Mesothelial cell of epicardium (in vitro differentiated cells): ENCODE measurements at regions not wholly inside any gene's neighbourhood (a gene's known extent, or its start where the extent isn't known, plus 50 kb on each side); places are given as distances from the start of the nearest gene placed in this dataset.

Experiments
- DNase-seq, 2 experiments: peaks; one replicate each; pipeline ENCODE4 v3.0.0; 2021; ENCODE audit warnings: low spot score in 2 of 2; ENCODE audit not compliant: unreplicated experiment in 2 of 2
- H3K27ac Mint-ChIP-seq: 2 replicates; pipeline ENCODE4 v1.8.0; 2021; ENCODE audit warnings: mixed read lengths
- H3K27me3 Mint-ChIP-seq: 2 replicates; pipeline ENCODE4 v1.8.0; 2021; ENCODE audit warnings: low read depth, mixed read lengths
- H3K36me3 Mint-ChIP-seq: 2 replicates; pipeline ENCODE4 v1.8.0; 2021; ENCODE audit warnings: mixed read lengths
- H3K4me1 Mint-ChIP-seq: 2 replicates; pipeline ENCODE4 v1.8.0; 2021; ENCODE audit warnings: mixed read lengths
- H3K4me3 Mint-ChIP-seq: 2 replicates; pipeline ENCODE4 v1.8.0; 2021; ENCODE audit warnings: mild to moderate bottlenecking, moderate library complexity, mixed read lengths
- H3K9me3 Mint-ChIP-seq: 2 replicates; pipeline ENCODE4 v1.8.0; 2021; ENCODE audit warnings: mixed read lengths
- CTCF ChIP-seq: fragments of 200-600 bp; sonication (generic); IDR thresholded peaks from one replicate; pipeline ENCODE4 v1.5.0; 2021; ENCODE audit warnings: antibody characterized with exemption; ENCODE audit not compliant: unreplicated experiment

- Mint-ChIP-seq H3K9me3 (peaks cover 8% of the 10 kb centered on the region), H3K27ac (no peak overlapping the region), H3K4me3 (no peak overlapping the region), H3K27me3 (no peaks in the 10 kb centered on the region), H3K36me3 (peaks cover 6% of the 10 kb centered on the region), H3K4me1 (peaks cover 23% of the 10 kb centered on the region)
- TF ChIP-seq CTCF: no peak
- no peak for DNase-seq
These were observed 98.7 kb downstream of the CD24 start for GRCh38 chr6:106875782-106876321.

- H3K36me3 Mint-ChIP-seq: peaks cover 6% of the 10 kb centered on the region
- H3K9me3 Mint-ChIP-seq: peaks cover 11% of the 10 kb centered on the region
- H3K27ac Mint-ChIP-seq: no peak overlapping the region
- no peaks in the 10 kb centered on the region for H3K27me3 Mint-ChIP-seq
- no peak for TF ChIP-seq CTCF
- H3K4me3 Mint-ChIP-seq: no peak overlapping the region
- H3K4me1 Mint-ChIP-seq: peaks cover 34% of the 10 kb centered on the region
- no peak for DNase-seq
These were observed 100.0 kb downstream of the CD24 start for GRCh38 chr6:106874481-106874880.

GRCh38 chr6:106872049-106872448 lies 102.5 kb downstream of the CD24 start:
- peak overlapping the region; percentile 93 for H3K27ac Mint-ChIP-seq

DNA sequence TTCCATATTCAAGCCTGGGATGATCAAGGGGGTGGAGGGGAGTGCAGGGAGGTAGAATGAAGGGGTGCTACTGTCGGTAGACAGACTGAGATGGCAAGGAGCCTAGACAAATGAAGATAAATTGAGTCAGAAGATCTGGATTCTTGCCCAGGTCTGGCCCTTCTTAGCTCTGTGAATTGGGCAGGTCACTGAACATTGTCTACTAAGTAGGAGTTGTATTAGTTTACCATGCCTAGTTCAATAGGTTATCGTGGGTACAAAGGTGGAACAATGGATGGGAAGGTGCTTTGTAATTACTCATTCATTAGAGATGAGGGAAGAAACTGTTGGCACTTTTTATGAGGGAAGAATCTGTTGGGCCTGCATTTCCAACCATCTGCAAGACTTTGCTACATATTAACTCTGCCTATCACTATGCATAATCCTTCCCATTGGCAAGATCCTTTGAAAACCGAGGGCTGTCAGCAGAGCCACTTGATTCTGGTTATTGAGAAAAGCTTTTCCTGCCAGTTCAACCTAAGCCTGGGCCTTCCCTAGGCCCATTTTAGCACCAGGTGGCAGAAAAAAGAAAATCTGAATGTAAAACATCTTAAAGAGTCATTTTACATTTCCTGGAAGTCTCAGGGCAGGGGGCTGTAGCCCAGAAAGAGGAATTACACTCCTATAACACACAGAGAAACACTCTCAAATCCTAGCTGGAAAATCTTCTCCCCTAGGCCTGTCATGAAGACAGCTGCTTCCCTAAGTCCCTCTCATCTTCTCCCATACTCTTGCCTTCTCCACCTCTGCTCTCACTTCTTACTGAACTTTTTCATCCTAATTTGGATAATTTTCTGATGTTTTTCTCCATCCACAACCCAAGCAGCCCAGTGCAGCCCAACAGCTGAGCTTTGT lies 103.5 kb downstream of the CD24 start:
- H3K9me3 Mint-ChIP-seq: peaks cover 21% of the 10 kb centered on the region
- no peak overlapping the region for H3K4me3 Mint-ChIP-seq
- no peak for TF ChIP-seq CTCF
- DNase-seq: no peak
- H3K4me1 Mint-ChIP-seq: peaks cover 36% of the 10 kb centered on the region
- H3K27ac Mint-ChIP-seq: peak overlapping the region; percentile 85
- H3K27me3 Mint-ChIP-seq: no peaks in the 10 kb centered on the region
- H3K36me3 Mint-ChIP-seq: peaks cover 7% of the 10 kb centered on the region

More at GRCh38 chr6:106872049-106872448, 102.5 kb downstream of the CD24 start:
- Mint-ChIP-seq H3K9me3 (peaks cover 25% of the 10 kb centered on the region), H3K4me1 (peaks cover 36% of the 10 kb centered on the region), H3K36me3 (peaks cover 10% of the 10 kb centered on the region), H3K4me3 (no peak overlapping the region), H3K27me3 (no peaks in the 10 kb centered on the region)
- DNase-seq: no peak
- TF ChIP-seq CTCF: no peak

GRCh38 chr6:106870069-106870468 lies 104.5 kb downstream of the CD24 start:
- H3K27me3 Mint-ChIP-seq: no peaks in the 10 kb centered on the region
- peak overlapping the region; percentile 4 for H3K27ac Mint-ChIP-seq
- peaks cover 36% of the 10 kb centered on the region for H3K4me1 Mint-ChIP-seq
- TF ChIP-seq CTCF: no peak
- H3K36me3 Mint-ChIP-seq: peaks cover 7% of the 10 kb centered on the region
- peaks cover 21% of the 10 kb centered on the region for H3K9me3 Mint-ChIP-seq
- H3K4me3 Mint-ChIP-seq: no peak overlapping the region
- no peak for DNase-seq
